HG03045 (cell line): ENCODE measurements at regions not wholly inside any gene's neighbourhood (a gene's known extent, or its start where the extent isn't known, plus 50 kb on each side); places are given as distances from the start of the nearest gene placed in this dataset.

Experiments
- ATAC-seq: cut with Tn5 transposase; IDR thresholded peaks from one replicate; pipeline ENCODE4 v1.9.1; 2021; ENCODE audit warnings: mild to moderate bottlenecking, moderate library complexity; ENCODE audit not compliant: unreplicated experiment

DNA sequence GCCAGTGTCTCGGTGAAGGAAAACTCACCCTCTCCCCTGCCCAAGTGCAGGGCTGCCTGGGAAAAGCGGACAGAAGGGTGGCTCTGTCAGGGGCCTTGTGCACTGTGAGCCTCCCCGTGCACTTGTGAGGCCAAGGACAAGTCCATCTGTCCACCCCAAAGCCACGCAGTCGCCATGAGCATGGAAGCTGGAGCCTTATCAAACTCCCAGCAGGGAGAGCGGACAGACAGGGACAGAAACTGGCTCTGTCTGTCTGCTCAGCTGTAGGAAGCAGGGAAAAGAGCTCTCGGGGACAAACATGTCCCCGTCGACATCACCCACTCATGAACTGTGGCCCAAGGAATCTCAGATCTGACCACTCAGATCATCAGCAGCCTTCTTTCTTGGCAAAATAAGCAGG lies 1385.4 kb downstream of the TBC1D22A start:
- no peak for ATAC-seq

DNA sequence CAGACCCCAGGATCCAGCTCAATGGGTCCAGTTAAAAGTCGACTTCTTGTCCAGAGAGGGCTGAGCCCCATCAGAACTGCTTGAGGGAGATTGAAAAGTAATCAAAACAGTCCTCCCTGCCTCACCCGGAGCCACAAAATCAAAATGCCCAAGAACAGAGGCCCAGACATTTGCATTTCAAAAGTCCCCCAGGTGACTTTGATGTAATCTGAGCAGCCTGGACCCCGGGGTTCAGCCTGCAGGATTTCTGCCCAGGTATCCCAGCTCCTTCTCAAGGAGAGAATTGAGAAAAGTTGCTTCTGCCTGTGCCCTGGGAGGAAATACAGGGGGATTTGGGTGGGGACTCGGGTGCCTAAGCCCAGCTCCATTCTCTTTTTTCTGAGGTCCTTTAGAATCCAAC lies 1385.0 kb downstream of the TBC1D22A start:
- ATAC-seq = no peak

DNA sequence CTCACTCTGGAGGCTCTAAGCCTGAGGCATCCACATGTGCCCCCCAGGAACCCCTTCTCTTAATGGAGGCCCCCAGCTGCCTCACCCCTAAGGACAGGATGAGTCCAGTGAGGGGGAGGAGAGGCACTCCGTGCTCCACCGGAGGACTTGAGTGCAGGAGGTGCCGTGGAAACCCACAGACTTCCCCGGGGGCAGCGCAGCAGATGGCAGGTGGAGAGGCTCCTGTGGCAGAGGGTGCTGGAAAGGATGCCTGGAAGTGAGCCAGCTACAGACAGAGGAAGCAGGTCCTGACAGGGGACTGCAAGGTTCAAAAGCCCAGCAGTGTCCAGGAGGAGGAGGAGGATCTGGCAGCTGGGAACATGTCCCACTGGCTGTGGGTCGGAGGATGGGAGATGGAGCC lies 1384.0 kb downstream of the TBC1D22A start:
- no peak for ATAC-seq

DNA sequence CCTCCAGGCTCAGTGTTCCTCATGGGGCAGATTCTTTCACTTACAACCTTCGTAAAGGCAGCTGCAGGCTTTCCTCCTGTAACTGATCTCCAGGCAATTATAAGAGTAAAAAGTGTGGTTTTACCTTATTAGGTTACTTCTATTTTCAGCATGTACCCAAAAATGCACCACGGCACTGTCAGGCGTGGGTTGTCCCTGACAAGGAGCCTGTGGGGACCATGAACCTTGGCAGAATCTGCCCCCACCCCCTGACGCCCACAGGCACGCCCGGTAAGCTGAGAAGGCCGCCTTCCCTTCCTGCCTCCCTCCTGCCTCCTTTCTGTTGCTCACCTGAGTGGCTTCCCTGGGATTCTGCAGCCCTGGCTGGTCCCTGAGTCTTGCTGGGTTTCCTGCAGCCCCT lies 1383.3 kb downstream of the TBC1D22A start:
- no peak for ATAC-seq

DNA sequence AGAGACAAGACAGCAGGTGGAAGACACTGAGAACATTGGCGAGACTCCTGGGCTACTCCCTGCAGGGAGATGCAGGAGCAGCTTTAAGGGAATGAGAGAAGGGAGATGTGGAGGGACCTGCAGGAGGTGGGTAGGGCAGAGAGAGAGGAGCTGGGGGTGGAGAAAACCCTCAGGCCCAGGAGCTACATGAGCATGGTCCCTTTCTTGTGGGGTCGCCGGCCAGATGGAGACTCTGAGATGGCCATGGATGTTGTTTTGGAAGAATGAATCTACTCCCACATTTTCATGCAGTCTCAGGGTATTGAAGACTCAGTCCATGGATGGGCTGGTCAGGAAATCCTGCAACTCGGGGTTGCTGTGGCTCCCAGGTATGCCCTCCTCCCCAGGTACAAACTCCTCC lies 1381.9 kb downstream of the TBC1D22A start:
- ATAC-seq = no peak

DNA sequence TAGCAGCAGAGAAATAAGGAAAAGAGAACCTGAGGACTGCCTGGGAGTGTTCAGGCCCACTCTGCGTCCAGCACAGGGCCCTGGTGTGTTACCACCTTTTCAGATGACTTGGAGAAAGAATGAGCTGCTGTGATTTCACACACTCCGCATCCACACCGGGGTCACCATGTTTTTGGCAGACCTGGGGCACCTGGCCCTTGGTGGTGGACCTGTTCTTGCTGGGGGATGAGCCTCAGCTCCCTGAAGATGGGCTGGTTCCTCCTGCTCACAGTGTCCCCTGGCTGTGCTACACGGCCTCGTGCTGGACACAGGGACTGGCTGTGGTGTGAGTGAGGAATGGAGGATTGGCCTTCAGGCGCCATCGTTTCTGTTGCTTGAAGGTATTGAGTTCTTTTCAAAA lies 1381.4 kb downstream of the TBC1D22A start:
- ATAC-seq = no peak

DNA sequence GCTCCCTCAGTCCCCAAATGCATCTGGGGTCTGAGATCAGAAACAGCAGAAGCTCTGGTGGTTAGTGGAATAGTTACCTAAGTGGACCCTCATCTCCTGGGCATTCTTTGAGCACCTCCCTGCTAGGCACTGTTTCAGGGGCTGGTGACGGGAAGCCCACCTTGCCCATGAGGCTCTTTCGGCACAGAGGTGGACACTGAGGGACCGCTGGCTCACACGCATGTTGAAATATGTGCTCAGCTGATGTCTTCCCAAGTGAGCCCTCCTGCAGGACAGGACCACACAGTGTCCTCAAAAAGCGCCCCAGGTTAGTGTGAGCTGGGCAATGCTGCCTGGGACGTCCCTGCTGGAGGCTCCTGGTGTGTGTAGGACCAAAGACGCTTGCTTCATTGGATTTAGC lies 1379.9 kb downstream of the TBC1D22A start:
- no peak for ATAC-seq

DNA sequence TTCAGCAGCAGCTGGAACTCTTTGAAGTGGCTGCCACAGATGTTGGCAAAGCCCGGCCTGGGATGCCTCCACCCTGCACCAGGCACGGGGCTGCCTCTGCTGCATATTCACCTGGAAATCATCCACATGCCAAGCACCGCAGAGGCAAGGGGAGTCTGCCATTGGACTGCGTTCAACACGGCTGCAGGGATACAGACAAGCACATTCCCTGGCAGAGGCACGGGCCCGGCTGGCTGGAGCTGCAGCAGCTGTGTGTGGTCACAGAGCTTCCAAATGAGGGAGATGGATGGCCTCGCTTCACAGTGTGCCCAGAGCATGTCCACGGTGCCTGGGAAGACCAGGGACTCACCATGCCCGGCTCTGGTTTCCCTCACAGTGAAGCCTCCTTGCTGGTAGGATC lies 1378.9 kb downstream of the TBC1D22A start:
- ATAC-seq = no peak

DNA sequence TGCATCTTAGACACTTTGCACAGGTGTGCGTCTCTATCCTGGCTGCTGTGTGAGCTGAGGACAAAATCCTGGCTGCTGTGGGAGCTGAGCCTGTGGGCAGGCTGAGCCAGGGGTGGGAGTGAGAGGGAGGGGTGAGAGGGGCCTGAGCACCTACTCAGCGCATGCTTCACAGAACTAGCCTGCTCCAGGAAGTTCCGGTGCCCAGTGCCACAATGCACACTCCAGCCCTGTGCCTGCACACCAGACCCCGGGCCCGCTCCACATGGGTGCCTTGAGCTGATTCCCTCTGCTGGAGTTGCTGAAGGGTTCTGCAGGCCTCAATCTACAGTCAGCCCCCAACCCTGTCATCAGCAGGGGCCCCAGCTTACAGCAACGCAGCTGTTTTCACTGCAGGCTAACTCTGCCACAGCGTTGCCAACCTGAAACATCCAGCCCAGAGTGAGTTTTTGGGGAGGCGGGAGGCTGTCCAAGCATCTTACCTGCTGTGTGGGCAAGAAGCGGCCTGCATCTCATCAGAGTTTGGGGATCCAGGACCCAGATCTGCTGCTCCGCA lies 1377.9 kb downstream of the TBC1D22A start:
- no peak for ATAC-seq

DNA sequence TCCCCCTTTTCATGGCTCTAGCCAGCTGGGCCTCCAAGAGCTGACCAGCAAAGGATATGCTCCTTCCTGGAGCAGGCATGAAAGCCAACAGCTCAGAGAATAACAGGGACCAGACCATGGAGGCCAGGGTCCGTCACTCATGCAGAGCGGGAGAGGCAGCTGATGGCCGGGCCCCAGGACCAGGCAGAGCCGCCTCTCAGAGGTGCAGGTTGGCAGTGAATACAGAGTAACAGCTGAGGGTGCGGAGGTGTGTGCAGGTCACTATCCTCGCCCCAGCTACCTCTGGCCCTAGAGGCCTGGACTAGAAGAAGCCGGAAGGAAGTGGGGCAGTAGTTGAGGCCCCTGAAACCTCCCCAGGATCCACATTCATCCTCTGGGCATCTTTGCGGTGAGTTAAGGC lies 1377.3 kb downstream of the TBC1D22A start:
- no peak for ATAC-seq

DNA sequence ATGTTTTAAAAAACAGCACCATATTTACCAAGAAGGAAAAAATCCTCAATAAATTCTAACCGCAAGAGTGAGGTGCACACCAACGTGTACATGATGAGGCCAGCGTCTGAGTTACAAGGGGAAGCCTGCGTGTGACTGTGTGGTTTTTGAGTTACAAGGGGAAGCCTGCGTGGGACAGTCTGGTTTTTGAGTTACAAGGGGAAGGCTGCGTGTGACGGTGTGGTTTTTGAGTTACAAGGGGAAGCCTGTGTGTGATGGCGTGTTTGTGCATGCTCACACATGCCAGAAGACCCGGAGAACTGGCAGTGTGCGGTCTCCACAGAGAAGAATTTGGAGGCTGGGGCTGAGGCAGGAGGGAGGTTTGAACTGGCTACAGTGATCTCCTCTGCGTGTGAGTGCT lies 1376.4 kb downstream of the TBC1D22A start:
- ATAC-seq = no peak

DNA sequence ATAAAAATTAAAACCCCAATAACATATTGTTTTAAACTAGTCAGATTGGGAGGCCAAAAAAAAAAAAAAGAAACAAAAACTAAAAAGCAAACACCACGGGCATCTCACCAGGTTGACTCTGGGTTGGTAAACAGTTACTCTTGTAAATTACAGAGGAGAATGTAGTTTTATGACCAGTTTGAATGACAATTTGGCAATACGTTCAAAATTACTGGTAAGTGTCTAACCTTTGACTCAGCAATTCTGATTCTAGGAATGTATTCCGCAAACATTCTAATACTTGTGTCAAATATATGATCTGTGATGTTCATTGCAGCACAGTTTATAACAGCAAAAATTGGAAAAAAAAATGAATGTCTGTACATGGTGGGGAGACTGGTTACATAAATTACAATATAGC lies 1376.0 kb downstream of the TBC1D22A start:
- ATAC-seq = no peak

DNA sequence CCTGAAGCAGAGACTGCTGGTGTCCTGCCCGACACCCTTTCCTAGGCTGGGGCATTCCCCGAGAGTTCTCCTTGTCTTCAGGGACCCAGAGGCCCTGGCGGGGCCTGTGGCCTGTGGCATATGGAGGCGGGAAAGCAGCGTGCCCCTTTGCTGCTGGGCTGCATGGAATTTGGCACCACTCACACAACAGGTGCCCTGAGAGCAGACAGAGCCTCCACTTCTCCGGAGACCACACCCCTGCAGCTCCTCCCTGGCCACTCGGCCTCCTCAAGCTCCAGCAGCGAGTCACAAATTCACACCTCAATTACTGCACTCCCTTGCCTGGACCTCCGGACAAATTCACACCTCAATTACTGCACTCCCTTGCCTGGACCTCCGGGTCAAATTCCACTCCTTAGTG lies 1375.2 kb downstream of the TBC1D22A start:
- no peak for ATAC-seq

DNA sequence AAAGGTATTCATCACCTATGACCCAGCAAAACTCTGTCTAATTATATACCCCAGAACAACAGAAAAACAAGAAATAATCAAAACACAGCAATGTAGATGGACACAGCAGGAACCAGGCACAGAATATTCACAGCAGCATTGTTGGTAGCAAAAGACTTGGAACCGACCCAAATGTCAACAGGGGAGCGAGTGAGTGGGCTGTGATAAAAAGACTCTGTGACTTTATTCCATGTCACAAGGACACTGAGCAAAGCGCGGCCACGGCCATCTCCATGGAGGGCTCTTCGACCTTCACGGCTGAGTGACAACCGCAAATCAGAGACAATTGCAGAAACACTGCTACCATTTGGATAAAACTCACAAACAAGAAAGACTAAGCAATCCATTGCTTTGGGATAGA lies 1373.1 kb downstream of the TBC1D22A start:
- no peak for ATAC-seq

DNA sequence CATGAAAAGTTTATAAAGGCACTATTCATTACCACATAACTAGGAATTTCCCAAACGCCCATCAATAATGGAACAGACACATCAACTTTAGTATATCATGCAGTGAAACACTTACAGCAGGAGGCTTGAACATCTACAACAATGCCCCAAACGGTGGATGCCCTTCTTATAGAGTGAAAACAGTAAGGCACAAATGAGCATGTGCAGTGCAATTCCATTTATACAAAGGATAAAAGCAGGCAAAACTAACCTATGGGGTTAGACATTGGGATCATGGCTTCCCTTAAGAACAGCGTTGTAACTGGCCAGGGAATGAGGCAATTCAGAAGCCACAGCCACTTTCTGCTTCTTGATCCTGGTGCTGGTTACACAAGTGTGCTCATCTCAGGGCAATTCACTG lies 1363.0 kb downstream of the TBC1D22A start:
- ATAC-seq = no peak

DNA sequence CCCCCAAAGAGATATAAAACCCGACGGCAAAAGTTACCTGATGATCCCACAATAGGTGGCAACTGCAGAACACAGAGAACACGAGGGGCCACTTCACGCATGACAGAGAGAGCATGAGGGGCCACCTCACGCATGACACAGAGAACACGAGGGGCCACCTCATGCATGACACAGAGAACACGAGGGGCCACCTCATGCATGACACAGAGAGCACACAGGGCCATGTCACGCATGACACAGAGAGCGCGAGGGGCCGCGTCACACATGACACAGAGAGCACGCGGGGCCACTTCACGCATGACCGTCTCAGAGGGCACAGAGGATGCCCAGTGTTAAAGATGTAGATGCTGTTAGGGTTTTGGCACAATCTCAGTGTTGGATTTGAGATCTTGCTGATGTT lies 1359.5 kb downstream of the TBC1D22A start:
- no peak for ATAC-seq

DNA sequence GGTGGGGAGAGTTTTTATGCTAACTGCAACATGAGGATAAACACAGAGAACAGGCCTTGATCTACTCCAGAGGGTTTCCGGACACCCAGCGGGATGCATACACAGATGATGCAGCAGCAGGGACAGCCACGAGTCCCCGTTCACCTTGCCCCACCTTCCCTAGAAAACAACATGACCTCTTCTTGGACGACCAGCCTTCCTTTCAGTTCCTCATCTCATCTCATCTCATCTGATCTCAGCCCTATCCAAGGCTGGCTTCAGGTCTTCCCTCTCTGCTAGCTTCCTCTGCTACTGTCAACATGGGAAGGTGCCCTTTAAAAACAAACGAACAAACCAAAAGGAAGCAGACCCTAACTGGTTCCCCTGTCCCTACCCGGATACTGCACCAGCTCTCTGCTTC lies 1356.2 kb downstream of the TBC1D22A start:
- no peak for ATAC-seq

DNA sequence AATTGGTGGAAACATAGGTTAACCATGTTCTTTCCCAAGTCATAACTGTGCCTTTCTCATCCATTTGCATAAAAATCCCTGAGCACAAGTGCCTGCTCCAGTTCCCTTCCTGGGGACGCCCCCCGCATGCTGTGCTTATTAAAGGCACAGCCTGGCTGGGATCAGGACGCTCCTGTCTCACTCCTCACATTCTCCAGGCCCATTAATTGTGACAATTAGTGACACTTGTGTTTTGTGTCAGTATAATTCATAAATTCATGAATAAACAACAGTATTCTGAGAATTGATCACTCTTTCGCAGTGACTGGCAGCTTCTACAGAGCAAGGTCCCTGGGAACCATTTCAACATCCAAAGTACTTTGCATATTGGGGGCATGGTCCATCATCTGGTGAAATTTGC lies 1354.4 kb downstream of the TBC1D22A start:
- ATAC-seq = no peak

DNA sequence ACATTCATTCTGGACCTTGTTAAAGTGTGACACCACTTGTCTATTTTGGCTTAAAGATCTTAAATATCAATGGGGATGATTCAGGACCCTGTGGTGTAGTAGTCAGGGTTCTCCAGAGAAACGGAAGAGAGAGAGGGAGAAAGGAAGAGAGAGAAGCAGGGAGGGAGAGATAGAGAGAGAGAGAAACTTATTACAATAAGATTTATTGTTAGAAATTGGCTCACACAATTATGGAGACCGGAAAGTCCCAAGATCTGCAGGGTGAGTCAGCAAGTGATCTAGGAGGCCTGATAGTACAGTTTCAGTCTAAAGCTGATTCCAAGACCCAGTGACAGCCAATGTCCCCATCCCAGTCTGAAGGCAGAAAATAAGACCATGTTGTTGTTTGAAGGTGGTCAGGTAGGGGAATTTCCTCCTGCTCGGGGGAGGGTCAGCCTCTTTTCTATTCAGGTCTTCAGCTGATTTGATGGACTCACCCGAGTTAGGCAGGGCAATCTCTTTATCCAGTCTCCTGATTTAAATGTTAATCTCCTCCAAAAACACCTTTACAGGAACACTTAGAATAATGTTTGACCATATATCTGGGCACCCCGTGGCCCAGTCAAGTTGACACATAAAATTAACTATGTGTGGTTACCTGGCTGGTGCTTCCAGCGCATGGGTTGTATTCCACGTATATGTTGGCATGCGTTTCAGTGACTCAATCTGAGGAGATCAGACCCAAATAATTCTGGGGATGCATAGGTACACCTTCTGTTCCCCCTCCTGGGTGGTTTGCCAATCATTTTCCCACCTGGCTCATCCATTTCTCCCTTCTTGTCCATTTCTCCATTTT lies 1350.5 kb downstream of the TBC1D22A start:
- no peak for ATAC-seq

DNA sequence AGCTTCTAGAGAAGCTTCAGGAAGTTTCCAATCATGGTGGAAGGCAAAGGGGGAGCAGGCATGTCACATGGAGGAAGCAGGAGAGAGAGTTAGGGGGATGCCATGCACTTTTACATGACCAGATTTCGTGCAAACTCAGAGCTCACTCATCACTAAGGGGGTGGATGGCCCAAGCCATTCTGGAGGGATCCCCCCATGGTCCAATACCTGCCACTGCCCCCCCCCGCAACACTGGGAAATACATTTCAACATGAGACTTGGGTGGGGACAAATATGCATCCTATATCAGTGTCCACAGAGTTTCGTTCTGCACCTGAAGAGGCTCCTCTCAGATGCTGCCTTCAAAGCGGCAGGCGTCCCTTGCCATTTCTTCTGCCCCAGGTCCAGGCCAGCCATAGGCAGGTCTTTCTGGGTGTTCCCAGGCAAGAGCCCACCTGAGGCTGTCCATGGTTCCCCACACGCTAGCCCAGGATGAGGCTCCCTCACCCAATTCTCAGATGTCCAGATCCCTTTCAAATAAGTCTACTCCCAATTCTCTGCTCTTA lies 1344.3 kb downstream of the TBC1D22A start:
- ATAC-seq = no peak

DNA sequence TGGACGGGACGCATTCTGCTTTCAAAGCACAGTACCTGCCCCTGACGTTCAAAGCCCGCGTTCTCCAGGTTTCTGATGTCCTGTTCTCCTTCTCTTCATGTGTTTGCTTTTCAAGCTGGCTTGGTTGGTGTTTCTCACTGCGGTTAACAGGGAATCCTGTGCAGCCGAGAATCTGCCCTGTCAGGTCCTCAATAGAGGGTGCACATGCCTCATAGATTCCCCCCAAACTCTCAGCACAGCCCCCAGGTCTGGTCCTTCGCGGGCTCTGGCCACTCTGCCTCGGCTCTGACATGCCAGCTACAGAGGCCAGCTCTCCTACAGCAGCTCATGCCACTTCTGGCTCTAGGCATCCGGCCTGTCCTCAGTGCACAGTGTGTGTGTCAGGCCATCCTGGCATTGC lies 1343.8 kb downstream of the TBC1D22A start:
- ATAC-seq = no peak

DNA sequence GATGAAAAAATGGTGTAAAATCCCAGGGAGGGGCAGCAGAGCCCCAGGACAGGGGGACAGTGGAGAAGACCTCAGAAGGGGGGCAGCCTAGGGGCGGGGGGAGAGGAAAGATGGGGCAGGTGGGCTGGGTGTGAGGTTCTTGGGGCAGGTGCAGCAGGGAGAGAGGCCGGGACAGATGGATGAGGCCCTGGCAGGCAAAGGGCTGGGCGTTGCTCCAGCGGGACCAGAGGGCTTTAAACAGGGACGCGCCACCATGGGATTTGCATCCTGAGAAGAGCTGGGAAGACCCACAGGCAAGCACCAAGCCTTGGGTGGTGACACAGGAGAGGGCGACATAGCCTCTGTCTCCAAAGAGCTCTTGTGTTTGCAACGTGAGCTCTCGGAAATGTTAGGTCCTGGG lies 1342.8 kb downstream of the TBC1D22A start:
- ATAC-seq = no peak

DNA sequence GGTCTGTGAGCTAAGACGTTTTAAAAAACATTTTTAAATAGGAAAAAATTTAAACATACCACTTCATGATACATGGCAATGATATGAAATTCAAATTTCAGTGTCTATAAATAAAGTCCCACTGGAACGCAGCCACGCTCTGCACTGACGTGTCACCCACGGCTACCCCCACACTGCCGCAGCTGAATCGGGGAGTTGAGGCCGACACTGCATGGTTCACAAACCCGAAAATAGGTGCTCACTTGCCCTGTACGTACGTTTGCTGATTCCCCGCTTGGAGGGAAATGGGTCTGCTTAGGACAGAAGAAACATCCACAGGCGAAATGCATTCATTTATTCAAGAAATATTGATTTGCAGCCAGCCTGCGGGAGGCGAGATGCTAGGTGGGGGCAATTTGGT lies 1342.3 kb downstream of the TBC1D22A start:
- no peak for ATAC-seq
